ENCODE measurements at regions not wholly inside any gene's neighbourhood (a gene's known extent, or its start where the extent isn't known, plus 50 kb on each side); places are given as distances from the start of the nearest gene placed in this dataset.
"Not testable (repeated sequence)": the region's sequence is repeated elsewhere in the genome, so short reads cannot be mapped to it uniquely, and the experiment has no call there.

DNA sequence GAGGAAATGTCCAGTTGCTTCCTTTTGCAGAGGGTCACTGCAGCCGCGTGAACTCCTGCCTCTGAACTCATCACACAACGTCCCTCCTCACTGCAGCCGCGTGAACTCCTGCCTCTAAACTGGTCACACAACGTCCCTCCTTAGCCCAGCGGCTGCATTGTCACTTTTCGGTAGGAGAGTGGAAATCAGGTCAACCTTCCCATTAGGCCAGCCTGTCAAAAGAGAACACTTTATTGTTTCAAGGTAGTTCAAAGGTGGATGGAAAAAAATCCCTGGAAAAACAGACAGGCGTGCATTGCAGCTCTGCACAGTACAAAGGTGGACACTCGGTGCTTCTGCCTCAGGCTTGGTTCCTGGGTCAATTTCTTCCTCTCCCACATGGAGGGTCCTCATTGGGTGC, 280.2 kb downstream of the FOXL1 start:
- no peak for DNase-seq (ENCODE audit: extremely low read depth, low read depth, low spot score)

- not testable (repeated sequence) for DNase-seq (ENCODE audit: extremely low read depth, low read depth, low spot score)
Observed at GRCh38 chr16:86861270-86861858, 283.0 kb downstream of the FOXL1 start.

- DNase-seq (ENCODE audit: extremely low read depth, low read depth, low spot score): peak; percentile 27
Observed at GRCh38 chr16:86862595-86863280, 284.4 kb downstream of the FOXL1 start.

GRCh38 chr16:86863609-86864008, 285.3 kb downstream of the FOXL1 start:
- DNase-seq (ENCODE audit: extremely low read depth, low read depth, low spot score): no peak

- no peak for DNase-seq (ENCODE audit: extremely low read depth, low read depth, low spot score)
Observed at GRCh38 chr16:86864586-86864985, 286.2 kb downstream of the FOXL1 start.

DNA sequence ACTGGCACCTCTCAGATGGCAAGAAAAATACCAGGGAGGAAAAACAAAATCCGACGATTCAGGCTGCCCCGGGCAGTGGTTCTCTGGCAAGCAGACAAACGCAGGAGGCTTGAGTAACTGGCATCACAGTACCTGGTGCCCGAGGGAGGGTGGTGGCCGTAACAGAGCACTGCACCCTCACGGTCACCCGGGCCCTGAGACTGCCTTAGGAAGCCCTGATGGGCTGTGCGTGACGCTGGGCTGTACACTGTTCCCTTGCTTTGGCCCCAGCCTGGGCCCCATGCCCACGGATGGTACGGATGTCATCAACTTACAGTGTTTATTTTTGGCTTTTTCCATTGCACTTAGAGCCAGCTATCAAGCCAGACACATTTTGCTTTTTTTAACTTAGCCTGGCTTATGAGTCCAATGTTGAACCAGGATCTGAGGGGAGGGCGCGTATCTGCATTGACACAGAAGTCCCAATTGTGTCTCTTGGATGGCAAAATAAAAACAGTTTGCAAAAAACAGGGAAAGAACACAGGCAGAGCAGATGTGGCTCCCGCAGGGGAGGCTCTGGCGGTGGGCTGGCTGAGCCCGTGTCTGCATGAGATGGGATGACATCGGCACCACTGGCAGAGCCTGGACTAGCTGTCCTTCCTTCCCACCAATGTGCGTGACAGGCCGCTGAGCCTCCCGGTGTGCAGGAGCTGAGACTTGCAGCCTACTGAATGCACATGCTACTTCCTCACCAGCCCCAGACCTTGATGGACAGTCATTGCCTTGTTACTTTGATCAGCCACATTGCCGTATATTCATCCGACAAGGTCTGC, 287.7 kb downstream of the FOXL1 start:
- no peak for DNase-seq (ENCODE audit: extremely low read depth, low read depth, low spot score)

DNA sequence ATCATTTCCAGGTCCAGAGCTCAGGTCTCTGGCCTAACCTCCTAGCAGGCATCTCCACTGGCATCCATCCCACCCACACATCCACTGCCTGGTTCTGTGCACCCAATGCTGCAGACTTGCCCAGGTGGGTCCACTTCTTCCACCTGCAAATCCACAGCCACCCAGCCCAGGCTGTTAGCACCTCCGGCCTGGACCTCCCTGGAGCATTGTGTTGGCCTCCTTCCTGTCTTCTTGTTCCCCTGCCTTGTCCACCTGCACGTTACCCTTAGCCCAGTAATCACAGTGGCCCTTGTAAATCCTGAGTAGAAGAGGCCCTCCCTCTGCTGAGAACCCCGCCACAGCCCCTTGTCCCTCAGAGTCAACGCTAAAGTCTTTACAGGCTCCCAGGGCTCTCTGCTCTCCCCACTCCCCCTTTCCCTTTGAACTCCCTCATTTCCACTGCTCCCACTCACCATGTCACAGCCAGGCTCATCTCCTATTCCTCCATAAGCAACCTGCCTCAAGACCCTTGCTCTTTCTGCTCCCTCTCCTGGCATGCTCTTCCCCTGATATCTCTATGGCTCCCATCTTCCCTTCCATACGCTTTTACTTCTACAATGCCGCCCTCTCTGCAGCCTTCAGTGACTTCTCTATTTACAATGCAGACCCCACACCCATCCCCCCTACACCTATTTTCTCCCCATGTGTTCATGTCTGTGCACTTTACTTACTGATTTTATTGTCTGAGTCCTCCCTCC, 288.8 kb downstream of the FOXL1 start:
- DNase-seq (ENCODE audit: extremely low read depth, low read depth, low spot score): no peak

- no peak for DNase-seq (ENCODE audit: extremely low read depth, low read depth, low spot score)
Observed at GRCh38 chr16:86868070-86868469, 289.7 kb downstream of the FOXL1 start.

DNA sequence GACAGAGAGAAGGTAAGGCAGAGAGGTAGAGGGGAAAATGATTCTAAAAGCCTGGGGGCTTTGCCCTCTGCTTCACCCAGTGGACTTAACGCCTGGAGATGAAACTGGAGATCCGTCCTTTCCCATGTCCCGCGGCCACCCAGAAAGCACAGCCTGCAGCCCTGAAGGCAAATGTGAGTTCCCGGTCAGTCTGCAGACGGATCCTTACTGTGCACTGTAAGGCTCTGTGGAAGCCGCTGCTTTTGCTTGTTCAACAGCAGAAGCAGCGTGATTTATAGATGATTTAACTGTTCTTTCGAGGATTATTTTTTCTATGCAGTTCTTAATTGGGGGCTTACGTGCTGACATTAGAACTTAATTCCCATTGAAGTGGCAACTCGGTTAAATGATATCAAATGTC, 290.4 kb downstream of the FOXL1 start:
- no peak for DNase-seq (ENCODE audit: extremely low read depth, low read depth, low spot score)

- no peak for DNase-seq (ENCODE audit: extremely low read depth, low read depth, low spot score)
Observed at GRCh38 chr16:86869288-86870022, 291.1 kb downstream of the FOXL1 start.

DNA sequence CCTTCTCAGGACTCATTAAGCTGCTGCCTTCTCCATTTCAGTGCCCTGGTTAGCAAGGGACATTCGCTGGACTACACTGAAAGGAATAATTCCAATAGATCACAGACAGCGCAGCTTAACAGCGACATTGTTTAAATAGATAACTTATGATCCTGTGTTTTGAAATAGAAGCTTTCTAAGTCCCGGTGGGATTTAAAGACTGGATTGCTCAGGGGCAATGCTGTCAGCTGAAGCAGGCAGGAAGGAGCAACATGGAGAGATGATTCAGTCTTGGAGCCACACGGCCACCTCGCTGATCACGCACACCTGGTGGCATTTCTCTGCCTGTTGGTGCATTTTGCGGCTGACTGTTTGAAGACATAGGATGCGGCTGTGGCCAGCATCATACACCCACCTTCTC, 292.0 kb downstream of the FOXL1 start:
- DNase-seq (ENCODE audit: extremely low read depth, low read depth, low spot score): no peak

DNA sequence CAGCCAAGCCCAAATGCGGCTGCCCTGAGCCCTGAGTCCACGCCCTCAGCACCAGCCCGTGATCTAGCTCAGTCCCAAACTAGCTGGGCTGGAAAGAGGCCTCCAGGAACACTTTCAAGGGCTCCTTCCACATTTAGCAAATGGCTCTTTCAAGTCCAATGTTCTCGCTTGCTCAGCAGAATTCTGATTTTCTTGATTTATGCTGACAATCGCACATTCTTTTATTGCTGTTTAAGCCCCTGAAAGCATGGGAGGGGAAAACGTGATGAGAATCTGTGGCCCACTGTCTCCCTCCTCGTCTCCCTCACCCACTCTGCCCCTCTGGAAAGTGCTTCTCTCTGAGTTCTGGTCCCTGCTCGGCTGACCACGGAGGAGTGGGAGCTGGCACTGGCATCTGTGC, 293.8 kb downstream of the FOXL1 start:
- no peak for DNase-seq (ENCODE audit: extremely low read depth, low read depth, low spot score)

- DNase-seq (ENCODE audit: extremely low read depth, low read depth, low spot score): no peak
Observed at GRCh38 chr16:86872833-86873232, 294.5 kb downstream of the FOXL1 start.

GRCh38 chr16:86874141-86874540, 295.8 kb downstream of the FOXL1 start:
- no peak for DNase-seq (ENCODE audit: extremely low read depth, low read depth, low spot score)

GRCh38 chr16:86876499-86876898, 298.1 kb downstream of the FOXL1 start:
- no peak for DNase-seq (ENCODE audit: extremely low read depth, low read depth, low spot score)

- no peak for DNase-seq (ENCODE audit: extremely low read depth, low read depth, low spot score)
Observed at GRCh38 chr16:86877108-86877507, 298.8 kb downstream of the FOXL1 start.

GRCh38 chr16:86877835-86878234, 299.5 kb downstream of the FOXL1 start:
- DNase-seq (ENCODE audit: extremely low read depth, low read depth, low spot score): no peak

DNA sequence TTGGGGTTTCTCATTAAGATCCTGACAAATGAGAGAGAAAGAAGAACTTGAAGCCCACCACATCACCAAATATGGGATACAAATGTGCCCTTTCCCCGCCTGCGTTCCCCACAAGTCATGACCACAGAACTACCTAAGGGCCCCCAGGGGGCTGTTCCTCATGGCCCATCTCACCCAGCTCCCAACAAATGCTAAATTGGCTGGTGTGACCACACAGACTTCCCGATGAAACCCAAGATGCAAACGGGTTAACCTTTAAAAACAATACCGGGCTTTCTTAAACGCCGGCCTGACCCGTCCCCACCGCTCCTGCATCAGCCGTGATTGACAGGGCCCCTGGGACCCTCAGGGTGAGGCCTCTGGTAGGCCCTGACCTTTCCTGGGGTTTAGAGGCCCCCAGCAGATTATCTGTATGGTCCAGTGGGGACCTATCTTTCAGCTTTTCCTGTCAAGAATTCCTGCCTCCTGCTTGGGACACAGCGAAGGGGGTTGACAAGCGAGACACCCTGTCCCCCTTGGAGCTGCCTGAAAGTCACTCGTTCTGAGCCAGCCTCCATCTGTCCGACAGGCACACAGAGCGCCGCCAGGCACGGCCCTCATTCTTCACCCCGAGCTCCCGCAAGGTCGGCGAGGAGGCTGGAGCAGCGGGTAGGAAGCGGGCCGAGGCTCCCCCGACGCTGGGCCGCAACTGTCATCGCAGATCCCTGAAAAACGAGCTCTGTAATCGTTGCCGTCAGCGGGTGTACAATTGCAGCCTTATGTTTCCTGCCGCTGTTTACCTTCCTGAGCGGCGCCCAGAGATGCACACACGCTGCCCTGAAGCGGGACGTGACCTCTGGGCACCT, 300.1 kb downstream of the FOXL1 start:
- DNase-seq (ENCODE audit: extremely low read depth, low read depth, low spot score): no peak

DNA sequence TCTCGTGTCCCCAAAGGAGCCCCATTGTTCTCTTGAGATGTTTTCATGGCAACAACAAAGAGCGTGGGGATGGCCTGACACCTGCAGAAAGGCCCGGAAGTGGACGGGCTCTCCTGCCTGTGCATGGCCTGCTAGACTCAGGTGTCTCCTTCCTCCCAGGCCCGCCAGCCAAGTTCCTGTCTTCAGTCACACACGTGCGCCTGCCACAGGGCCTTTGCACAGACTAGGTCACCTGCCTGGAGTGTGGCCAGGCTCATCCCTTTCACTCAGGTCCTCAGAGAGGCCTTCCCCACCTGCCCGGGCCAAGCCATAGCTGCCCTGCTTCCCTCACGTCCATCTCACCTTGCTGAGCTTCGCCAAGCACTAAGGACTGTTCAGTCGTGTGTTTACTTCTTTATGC, 300.9 kb downstream of the FOXL1 start:
- DNase-seq (ENCODE audit: extremely low read depth, low read depth, low spot score): no peak
